ENCODE measurements at regions not wholly inside any gene's neighbourhood (a gene's known extent, or its start where the extent isn't known, plus 50 kb on each side); places are given as distances from the start of the nearest gene placed in this dataset.

DNA sequence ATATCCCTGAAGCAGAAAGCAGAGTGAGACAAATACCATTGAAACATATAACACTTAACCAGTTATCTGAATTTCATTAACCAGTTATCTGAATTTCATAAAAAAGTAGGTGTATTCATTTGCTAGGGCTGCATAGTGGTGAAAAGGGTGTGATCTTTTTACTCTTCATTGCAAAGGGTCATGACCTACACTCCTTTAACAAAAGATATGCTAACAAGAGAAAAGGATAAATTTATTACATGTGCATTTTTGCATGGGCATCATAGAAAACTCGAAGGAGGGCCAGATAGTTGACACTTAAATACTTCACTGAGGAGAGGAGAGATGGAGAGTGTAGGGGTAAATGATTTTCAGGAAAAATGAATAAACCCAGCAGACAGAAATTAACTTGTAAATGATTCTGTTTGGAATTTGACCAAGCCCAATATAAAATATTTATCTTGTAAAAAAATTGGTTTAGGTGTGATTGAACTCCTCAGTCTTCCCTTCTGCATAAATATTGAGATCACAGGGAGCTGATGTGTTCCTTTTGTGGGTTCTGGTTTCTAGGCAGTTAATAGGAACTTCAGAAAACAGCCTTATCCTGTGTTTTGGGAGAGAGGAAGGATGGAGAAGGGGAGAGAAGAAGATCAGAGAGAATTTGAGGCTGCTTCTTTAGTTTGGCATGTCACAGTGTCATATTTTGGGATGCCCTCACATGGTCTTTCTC, 372.5 kb upstream of the SYT4 start:
- ATAC-seq: no peak; the same call in 2 of the 3 replicates
- TF ChIP-seq ESRRG (CRISPR knock-in tag; IDR thresholded peaks at IDR 0.05): no peak
- TF ChIP-seq ZC3H10 (CRISPR knock-in tag; IDR thresholded peaks at IDR 0.05): no peak
- TF ChIP-seq, protein P1, sequence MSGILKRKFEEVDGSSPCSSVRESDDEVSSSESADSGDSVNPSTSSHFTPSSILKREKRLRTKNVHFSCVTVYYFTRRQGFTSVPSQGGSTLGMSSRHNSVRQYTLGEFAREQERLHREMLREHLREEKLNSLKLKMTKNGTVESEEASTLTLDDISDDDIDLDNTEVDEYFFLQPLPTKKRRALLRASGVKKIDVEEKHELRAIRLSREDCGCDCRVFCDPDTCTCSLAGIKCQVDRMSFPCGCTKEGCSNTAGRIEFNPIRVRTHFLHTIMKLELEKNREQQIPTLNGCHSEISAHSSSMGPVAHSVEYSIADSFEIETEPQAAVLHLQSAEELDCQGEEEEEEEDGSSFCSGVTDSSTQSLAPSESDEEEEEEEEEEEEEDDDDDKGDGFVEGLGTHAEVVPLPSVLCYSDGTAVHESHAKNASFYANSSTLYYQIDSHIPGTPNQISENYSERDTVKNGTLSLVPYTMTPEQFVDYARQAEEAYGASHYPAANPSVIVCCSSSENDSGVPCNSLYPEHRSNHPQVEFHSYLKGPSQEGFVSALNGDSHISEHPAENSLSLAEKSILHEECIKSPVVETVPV (CRISPR knock-in tag; IDR thresholded peaks at IDR 0.05): no peak
- no peak for TF ChIP-seq ZNF70 (CRISPR knock-in tag; IDR thresholded peaks at IDR 0.05)
- no peak for TF ChIP-seq TCF4 (CRISPR knock-in tag; IDR thresholded peaks at IDR 0.05; ENCODE audit: borderline replicate concordance)
- TF ChIP-seq, protein P2, sequence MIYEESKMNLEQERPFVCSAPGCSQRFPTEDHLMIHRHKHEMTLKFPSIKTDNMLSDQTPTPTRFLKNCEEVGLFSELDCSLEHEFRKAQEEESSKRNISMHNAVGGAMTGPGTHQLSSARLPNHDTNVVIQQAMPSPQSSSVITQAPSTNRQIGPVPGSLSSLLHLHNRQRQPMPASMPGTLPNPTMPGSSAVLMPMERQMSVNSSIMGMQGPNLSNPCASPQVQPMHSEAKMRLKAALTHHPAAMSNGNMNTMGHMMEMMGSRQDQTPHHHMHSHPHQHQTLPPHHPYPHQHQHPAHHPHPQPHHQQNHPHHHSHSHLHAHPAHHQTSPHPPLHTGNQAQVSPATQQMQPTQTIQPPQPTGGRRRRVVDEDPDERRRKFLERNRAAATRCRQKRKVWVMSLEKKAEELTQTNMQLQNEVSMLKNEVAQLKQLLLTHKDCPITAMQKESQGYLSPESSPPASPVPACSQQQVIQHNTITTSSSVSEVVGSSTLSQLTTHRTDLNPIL (CRISPR knock-in tag; IDR thresholded peaks at IDR 0.05; ENCODE audit: low read depth): no peak
- no peak for TF ChIP-seq SNAI2 (CRISPR knock-in tag; IDR thresholded peaks at IDR 0.05)
- TF ChIP-seq RARB (CRISPR knock-in tag; IDR thresholded peaks at IDR 0.05): no peak
- no peak for TF ChIP-seq ARNTL (CRISPR knock-in tag; IDR thresholded peaks at IDR 0.05; ENCODE audit: borderline replicate concordance, low read depth)
- TF ChIP-seq, protein P3, sequence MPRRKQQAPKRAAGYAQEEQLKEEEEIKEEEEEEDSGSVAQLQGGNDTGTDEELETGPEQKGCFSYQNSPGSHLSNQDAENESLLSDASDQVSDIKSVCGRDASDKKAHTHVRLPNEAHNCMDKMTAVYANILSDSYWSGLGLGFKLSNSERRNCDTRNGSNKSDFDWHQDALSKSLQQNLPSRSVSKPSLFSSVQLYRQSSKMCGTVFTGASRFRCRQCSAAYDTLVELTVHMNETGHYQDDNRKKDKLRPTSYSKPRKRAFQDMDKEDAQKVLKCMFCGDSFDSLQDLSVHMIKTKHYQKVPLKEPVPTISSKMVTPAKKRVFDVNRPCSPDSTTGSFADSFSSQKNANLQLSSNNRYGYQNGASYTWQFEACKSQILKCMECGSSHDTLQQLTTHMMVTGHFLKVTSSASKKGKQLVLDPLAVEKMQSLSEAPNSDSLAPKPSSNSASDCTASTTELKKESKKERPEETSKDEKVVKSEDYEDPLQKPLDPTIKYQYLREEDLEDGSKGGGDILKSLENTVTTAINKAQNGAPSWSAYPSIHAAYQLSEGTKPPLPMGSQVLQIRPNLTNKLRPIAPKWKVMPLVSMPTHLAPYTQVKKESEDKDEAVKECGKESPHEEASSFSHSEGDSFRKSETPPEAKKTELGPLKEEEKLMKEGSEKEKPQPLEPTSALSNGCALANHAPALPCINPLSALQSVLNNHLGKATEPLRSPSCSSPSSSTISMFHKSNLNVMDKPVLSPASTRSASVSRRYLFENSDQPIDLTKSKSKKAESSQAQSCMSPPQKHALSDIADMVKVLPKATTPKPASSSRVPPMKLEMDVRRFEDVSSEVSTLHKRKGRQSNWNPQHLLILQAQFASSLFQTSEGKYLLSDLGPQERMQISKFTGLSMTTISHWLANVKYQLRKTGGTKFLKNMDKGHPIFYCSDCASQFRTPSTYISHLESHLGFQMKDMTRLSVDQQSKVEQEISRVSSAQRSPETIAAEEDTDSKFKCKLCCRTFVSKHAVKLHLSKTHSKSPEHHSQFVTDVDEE (CRISPR knock-in tag; IDR thresholded peaks at IDR 0.05): no peak
- TF ChIP-seq, protein P4, sequence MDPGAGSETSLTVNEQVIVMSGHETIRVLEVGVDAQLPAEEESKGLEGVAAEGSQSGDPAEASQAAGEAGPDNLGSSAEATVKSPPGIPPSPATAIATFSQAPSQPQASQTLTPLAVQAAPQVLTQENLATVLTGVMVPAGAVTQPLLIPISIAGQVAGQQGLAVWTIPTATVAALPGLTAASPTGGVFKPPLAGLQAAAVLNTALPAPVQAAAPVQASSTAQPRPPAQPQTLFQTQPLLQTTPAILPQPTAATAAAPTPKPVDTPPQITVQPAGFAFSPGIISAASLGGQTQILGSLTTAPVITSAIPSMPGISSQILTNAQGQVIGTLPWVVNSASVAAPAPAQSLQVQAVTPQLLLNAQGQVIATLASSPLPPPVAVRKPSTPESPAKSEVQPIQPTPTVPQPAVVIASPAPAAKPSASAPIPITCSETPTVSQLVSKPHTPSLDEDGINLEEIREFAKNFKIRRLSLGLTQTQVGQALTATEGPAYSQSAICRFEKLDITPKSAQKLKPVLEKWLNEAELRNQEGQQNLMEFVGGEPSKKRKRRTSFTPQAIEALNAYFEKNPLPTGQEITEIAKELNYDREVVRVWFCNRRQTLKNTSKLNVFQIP (CRISPR knock-in tag; IDR thresholded peaks at IDR 0.05; ENCODE audit: borderline replicate concordance, low read depth): no peak
- TF ChIP-seq PPARA (CRISPR knock-in tag; IDR thresholded peaks at IDR 0.05; ENCODE audit: borderline replicate concordance): no peak
- no peak for TF ChIP-seq ZFP3 (CRISPR knock-in tag; IDR thresholded peaks at IDR 0.05)
- no peak for TF ChIP-seq CSDC2 (CRISPR knock-in tag; IDR thresholded peaks at IDR 0.05)
- no peak for TF ChIP-seq OSR1 (CRISPR knock-in tag; IDR thresholded peaks at IDR 0.05)
- no peak for TF ChIP-seq ZFP30 (CRISPR knock-in tag; IDR thresholded peaks at IDR 0.05)
- TF ChIP-seq ZNF565 (CRISPR knock-in tag; conservative IDR thresholded peaks at IDR 0.05; ENCODE audit: low read depth): no peak
- TF ChIP-seq GLIS3 (CRISPR knock-in tag; IDR thresholded peaks at IDR 0.05): no peak
- TF ChIP-seq TOX (CRISPR knock-in tag; IDR thresholded peaks at IDR 0.05; ENCODE audit: borderline replicate concordance): no peak

DNA sequence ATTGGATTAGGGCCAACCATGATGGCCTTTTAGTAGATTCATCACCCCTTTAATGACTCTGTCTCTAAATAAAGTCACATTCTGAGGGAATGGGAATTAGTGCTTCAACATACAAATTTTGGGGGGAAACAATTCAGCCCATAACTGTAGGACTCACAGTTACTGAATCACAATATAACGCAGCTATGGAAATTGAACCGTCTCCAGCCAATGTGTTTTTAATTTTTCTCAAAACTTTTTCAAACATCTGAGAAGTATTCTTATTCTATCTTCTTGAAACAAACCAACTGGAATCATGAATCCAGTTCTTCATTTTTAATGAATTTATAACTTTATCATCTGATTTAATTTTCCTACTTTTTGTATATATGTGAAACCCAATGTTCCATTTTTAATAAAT, 373.1 kb upstream of the SYT4 start:
- no peak for TF ChIP-seq TCF4 (CRISPR knock-in tag; IDR thresholded peaks at IDR 0.05; ENCODE audit: borderline replicate concordance)
- no peak for TF ChIP-seq TOX (CRISPR knock-in tag; IDR thresholded peaks at IDR 0.05; ENCODE audit: borderline replicate concordance)
- TF ChIP-seq PPARA (CRISPR knock-in tag; IDR thresholded peaks at IDR 0.05; ENCODE audit: borderline replicate concordance): no peak
- TF ChIP-seq BACH2 (CRISPR knock-in tag; IDR thresholded peaks at IDR 0.05; ENCODE audit: borderline replicate concordance): no peak
- TF ChIP-seq, protein P2 (CRISPR knock-in tag; IDR thresholded peaks at IDR 0.05; ENCODE audit: low read depth): no peak
- TF ChIP-seq RARB (CRISPR knock-in tag; IDR thresholded peaks at IDR 0.05): no peak
- TF ChIP-seq GLIS3 (CRISPR knock-in tag; IDR thresholded peaks at IDR 0.05): no peak
- TF ChIP-seq ZFP30 (CRISPR knock-in tag; IDR thresholded peaks at IDR 0.05): no peak
- no peak for TF ChIP-seq ZNF70 (CRISPR knock-in tag; IDR thresholded peaks at IDR 0.05)
- TF ChIP-seq, protein P1 (CRISPR knock-in tag; IDR thresholded peaks at IDR 0.05): no peak
- no peak for TF ChIP-seq SNAI2 (CRISPR knock-in tag; IDR thresholded peaks at IDR 0.05)
- ATAC-seq: peak; percentile 69; the same call in 2 of the 3 replicates

Data from SK-N-SH treated with all-trans-retinoic acid at 6 μM for 48 hours (cell line).